AG08395 (cell line): ENCODE measurements at regions not wholly inside any gene's neighbourhood (a gene's known extent, or its start where the extent isn't known, plus 50 kb on each side); places are given as distances from the start of the nearest gene placed in this dataset.

Source experiments
- DNase-seq: peaks from one replicate; pipeline ENCODE4 v3.0.0; 2012; ENCODE audit warnings: mixed read lengths, low spot score

DNA sequence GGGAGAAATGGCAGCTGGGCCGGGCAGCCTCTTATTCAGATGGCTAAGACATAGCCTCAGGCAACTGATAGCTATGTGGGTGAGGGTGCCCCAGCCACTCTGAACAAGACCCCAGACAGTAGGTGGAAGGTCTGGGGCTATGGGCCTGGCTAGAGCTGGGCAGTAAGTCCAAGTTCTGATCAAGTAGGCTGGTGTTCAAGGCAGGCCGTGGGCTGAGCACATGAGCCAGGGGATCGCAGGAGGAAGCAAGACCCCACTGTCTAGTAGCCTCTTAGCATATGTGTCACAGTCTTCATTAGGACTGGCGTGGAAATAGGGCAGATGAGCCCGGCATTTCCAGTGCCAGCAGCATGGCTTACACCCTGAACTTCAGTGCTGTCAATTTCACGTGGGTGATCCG lies 192.1 kb downstream of the ADAMTS15 start:
- no peak for DNase-seq

DNA sequence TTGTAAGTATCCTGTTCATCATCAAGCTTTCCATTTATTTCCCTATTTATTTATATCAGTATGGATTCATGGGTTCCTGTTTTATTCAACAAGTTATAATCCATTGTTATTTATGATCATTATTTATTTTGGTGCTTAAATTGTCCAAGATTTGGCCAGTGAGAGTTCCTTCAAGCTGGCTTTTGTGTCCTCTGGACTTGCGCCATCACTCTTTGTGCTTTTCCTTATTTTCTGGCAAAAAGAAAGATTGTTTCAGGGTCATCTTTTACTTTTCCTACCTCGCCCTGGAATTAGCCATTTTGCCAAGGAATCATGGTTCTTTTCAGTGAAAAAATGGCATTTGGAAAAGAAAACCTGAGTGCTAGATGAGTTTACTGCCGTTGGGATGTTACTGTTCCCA lies 193.4 kb downstream of the ADAMTS15 start:
- DNase-seq: no peak

DNA sequence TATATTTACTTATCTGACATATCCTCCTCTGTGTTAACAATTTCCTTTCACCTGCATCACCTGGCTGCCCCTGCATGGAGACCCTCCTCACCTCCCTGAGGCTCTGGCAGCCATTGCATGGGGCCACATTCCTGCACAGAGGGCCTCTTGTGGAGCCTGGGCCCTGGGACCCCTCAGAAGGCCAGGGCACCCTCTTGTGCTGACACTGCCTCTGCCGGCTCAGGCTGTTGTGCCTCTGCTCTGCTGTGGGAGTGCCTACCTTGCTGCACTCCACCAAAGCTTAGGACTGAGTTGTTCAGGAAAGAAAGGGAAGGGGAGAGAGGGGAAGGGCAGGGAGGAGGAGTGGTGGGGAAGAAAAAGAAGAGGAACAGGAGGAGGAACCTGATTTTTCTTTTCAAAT lies 194.5 kb downstream of the ADAMTS15 start:
- no peak for DNase-seq

DNA sequence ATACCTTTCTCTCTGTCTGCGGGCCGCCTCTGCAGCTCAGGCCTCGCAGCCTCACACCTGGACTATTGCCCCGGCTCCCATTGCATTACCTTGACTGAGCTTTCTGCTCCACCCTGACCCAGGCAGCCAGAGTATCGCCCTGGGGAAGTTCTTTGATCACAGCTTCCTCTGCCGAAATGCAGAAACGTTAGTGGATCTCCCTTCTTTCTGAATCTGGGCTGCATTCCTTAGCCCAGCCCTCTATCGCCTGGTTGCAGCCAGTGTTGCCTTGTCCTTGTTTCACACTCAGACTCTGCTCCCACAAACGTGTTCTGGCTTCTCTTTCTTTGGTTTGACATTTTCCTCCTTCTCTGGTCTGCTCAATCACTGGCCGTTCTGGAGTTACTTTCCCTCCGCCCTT lies 195.7 kb downstream of the ADAMTS15 start:
- no peak for DNase-seq

DNA sequence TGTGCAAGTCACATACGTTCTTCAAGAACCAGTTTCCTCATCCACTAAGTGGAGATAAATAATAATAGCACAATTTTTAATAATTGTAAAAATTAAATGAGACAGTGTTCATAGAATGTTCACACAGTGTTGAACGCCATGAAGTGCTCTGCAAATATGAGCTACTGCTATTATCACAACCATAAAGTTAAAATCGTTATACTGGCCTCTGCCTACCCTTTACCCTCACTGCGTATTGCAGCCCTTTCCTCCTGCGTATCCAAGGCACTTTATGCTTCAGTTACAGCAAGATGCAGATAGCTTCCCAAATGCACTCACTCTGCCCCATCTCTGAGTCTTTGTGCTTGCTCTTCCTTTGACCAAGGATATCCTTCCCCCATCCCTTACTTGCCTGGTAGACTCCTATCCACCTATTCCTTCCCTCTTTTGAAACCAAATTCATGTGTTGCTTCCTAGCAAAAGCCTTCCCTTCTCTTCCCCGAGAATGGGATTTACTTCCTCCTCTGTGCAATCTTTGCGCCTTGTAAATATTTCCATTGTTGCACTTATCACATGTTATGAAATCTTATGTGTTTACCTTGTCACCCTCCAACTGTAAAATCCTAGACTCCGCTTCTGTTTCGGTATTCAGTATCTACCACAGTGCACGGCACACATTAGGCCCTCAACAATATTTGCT lies 196.9 kb downstream of the ADAMTS15 start:
- no peak for DNase-seq

DNA sequence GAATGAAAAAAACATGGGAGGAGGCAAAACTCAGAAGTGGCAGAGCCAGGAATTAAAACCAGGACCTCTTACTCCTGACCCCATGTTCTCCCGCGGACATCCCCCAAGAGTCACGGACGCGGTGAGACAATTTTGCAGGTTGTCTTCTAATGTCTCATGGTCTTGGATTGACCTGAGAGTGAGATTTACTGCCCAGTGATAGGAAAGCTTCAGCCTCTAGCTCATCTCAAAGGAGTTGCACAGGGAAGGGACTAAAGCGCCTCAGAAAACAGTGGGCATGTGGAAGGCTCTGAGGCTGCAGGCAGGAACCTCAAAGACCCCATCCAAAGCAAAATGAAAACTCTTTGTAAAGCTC lies 197.4 kb downstream of the ADAMTS15 start:
- no peak for DNase-seq

DNA sequence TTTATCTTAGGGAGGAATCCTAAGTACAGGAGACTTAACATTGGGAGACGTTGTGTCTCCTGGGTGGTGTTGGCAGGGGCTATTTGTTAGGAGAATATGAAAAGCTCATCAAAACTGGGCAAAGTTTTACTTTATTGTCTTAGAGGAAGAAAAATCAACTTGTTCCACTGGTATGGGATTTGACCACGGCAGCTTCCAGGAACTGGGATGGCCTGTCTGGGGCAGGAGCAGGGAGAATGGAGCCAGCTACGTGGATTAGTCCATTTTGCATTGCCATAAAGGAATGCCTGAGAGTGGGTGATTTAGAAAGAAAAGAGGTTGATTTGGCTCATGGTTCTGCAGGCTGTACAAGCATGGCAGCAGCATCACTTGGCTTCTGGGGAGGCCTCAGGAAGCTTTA lies 198.4 kb downstream of the ADAMTS15 start:
- DNase-seq: no peak

DNA sequence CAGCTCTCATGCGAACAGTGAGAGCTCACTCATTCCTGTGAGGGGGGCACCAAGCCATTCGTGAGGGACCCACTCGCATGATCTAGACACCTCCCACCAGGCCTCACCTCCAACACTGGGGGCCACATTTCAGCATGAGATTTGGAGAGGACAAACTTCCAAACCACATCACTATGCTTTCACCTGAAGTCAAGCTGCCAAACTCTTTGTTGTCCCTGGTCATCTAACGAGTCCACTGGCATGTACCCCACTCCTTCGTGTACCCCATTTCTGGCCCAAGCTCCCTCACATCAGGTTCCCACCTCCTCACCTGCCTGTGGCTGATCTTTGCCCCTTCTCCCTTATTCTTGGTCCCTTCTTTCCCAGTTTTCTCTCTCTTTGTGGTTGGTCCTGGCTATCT lies 198.9 kb downstream of the ADAMTS15 start:
- DNase-seq: no peak

DNA sequence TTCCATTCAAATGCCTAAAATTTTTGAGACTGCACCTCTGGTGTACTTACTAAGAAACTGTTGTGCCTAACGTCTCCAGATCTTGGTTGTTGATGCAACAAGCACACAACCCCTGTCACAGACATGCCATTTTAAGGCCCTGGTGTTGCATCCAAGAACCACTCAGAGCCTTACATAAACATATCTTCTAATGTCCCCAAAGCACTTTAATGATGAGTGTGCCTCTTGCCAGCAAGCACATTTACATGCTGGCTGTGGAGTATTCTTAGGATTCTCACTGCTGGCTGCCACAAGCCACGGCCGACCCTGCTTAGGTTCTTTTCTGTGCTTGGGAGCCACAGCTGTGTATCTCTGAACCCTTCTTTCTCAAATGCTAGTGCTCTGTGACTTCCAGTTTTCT lies 201.4 kb downstream of the ADAMTS15 start:
- no peak for DNase-seq

DNA sequence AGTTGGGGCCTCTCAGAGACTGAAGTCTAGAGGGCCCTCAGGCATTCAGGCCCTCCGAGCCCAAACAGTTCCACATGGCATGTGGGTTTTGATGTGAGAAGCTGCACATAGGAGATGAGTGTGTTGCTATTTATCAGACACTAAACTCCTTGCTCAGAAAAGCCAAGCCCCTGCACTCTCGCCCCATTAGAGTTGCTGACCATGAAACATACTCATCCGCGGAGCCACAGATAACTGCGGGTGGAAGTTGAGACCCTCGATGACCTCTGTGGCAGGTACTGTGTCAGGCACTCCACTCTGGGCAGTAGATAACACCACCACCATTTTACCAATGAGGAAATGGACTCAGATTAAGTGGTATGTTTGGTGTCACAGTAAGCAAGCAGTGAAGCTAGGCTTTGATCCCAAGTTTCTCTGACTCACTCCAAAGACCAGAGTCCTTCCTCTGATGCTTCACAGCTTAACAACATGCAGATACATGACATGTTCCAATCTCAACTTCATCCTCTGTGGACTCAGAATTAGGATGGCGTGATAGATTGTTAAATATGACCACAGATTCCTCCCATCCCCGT lies 202.1 kb downstream of the ADAMTS15 start:
- peak; percentile 31 for DNase-seq

DNA sequence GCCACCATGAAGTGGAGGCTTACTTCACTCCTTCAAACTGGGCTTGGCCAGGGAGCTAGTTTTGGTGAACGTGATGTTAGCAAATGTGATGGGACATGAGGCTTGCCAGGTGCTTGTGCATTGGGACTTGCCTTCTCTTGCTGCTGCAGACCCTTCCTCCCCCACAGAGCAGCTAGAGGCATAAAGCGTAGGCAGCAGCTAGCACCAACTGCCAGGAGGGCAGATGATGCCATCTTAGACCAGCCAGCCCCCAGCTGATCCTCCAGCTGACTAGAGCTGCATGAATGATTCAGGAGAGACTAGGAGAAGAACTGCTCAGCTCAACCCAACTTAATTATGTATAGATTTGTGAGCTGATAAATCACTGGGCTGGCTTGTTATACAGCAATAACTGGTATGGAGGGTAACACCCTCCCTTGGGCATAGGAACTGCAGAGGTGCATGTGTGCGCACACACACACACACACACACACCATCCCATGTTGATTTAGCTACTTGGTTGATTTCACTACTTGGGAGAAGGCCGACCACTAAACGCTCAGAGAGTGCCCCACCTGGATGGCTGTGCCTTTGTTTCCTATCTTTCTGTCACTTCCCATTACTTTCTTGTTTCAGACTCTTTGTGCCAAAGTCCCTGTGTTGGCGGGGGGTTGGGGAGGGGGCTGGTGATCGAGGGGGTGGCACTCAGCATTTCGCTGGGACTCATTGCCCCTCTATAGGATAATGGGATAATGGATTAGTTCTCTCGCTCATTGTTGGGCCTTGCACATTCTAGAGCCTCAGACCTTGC lies 202.8 kb downstream of the ADAMTS15 start:
- no peak for DNase-seq

DNA sequence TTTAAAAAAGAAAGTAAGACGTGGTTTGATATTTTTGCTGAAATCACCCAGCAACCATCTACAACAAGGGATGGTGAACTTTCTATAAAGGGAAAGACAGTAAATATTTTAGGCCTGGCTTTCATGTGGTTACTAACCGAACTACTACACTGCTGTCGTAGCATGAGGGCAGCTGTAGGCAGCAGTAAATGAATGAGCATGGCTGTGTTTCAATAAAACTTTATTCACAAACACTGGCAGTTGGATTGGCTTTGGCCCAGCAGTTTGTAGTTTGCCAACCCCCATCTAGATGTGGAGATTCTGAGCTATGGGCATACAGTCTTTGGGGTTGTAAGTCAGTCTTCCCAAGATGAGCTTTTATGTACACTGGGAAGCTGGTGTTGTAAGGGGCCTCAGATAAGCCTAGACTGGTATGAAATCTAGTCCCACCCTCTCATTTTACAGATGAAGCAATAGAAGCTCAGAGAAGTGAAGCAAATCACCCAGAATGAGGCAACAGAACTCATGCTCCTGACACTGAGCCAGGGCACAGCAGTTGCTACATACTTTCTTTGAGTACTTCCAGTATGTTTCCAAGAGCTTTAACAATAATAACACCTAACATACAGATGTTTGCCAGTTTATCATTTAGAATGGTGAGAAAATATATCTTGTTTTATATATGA lies 204.4 kb downstream of the ADAMTS15 start:
- peak; percentile 73 for DNase-seq

DNA sequence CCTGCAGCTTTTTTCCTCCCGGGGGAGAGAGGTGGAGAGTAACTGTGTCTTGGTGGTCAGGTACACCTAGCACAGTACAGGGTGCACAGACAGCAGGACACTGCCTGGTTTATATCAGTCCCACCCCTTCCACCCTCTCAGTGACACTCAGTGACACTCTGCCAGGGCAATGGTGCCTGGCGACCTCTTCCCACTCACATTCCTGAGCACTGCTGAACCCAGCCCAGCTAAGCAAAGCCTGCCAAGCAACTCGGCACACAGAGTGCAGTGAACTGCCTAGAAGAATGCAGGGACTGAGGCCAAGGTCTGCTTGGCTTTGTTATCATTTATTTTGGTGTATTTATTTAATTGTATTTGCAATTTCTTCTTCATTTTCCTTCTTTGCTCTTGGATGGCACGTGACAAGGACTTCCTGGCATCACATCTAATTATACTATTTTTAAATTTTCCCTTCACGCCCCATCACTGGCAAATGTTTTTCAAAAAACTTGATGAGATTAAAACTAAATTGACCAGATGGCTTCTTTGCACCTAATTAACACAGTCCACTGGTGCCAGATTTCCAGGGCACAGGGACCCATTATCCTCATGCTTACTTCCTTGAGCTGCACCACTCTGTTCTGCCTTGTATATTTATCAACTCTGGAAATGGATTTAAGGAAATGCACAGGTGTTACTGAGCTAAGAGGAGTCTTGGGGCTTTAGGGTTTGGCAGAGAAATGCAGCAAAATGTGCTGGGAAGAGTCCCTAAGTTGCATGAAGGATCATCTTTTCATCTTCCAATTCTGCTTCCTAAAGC lies 205.6 kb downstream of the ADAMTS15 start:
- DNase-seq: peak; percentile 79

DNA sequence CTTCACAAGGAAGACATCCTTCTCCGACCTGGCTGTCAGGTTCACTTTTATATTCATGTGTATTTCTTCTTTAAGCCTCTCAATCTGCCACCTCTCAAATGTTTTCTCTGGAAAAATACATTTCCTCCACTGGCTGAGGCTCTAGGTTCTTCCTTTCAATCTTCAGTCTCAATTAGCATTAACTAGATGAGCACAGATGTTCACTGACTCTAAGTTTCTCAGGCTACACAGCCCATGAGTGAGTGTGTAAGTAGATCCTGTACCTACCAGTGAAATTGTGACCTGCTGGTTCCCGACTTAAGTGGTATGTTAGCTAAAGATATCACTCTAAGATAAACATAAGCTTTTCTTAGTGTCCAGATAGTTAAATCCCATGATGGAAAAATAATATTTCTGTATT lies 206.9 kb downstream of the ADAMTS15 start:
- DNase-seq: no peak

DNA sequence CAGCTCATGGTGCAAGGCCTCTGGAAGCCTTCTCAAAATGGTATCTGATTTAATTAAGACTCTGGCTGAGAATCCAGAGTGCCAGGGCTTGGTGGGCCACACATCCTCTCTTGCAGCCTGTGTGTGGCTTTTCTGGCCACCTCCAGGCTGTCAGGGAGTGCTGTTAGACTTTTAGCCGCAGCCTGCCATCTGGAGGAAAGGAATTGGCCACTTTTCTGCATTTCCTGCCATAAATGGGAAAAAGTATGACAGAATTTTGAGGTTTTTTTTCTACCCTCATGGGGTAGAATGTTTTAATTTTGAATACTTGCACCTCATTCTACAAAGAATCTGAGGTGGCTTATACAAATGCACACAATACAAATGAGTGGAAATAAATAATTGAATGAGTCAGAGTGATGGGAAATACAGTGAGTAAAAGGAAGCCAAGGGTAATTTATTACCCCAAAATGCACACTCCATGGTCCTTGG lies 218.4 kb downstream of the ADAMTS15 start:
- DNase-seq: peak; percentile 50

DNA sequence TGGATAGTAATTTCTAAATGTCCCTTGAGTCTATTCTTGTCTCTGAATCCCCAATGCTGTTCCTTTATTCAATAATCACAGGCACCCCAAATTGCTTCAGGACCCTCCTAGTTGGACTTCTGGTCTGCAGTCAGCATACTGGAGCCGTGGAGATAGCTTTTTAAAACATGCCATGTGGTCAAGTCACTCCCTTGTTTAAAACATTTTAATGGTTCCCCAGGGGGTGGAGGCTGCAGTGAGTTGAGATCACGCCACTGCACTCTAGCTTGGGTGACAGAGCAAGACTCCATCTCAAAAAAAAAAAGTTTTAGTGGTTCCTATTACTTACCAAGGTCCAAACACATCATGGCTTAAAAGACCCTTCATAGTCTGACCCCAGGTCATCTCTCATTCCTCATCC lies 220.3 kb downstream of the ADAMTS15 start:
- DNase-seq: no peak

DNA sequence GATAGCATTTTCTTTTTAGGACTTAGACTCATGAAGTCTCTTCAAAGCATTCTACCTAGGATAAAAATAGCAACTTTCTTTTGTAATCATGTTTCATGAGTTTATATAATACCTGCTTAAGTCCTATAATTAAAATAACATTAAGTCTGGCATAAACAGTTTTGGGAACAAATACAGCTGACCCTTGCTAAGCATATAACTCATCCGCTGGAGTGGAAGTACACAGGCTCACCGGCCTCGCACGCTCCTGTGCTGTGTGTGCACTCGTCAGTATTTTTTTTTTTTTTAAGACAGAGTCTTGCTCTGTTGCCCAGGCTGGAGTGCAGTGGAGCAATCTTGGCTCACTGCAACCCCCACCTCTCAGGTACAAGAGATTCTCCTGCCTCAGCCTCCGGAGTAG lies 221.8 kb downstream of the ADAMTS15 start:
- DNase-seq: no peak

DNA sequence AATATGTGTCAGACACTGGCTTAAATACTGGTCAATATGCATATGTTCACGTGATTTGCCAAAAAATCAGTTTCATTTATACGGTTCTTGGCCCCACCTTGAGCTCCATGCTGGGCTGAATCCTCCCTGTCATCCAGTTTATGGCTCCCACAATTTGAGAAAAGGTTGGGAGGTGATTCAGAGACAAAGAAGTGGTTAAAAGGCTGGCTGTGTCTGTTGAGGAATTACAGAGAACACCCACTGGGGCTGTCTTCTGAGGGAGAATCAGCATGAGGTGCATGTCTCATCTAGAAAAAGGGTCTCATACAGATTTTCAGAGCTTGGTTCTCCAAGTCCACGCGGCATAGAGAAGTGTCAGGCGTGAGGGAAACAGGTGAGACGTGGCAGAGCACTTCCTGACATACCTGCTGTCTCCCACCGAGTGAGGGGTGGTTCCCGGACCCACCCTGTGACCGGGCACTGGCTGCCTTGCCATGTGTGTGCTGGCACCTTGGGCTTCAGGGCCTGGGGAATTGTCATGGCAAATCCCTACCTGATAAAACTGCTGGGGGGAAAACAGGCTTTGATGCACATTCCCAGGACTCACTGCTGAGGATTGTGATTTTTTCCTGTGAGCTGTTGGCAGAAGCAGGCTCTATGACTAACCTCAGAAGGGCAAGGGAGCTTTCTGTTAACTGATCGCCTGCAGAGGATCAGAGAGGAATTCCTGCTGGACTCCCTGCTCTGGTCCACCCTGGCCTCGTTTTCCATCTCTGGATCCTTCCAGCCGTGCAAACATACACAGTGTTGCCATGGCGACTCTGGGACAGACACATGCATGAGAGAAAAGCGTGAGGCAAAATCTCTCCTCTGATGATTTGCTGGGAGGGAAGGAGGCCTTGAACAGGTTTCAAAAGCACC lies 223.6 kb downstream of the ADAMTS15 start:
- DNase-seq: peak; percentile 83

DNA sequence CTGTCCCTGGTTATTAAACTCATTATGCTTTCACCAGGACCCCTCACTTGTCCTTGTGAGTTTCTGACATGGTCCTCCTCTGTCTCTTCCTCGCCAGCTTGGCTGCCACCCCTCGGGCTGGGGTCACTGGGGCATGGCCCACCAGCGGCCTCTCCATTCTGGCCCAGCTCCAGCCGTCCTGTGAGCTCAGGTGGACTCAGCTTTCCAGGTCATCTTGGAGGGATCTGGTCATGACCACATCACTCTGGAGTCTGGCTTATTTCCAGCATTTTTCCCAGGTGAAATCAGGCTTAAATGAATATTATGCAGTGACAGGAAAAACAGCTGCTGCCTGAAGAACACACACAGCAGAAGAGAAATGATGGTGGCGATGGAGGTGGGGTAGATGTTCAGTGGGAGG lies 224.5 kb downstream of the ADAMTS15 start:
- DNase-seq: no peak

DNA sequence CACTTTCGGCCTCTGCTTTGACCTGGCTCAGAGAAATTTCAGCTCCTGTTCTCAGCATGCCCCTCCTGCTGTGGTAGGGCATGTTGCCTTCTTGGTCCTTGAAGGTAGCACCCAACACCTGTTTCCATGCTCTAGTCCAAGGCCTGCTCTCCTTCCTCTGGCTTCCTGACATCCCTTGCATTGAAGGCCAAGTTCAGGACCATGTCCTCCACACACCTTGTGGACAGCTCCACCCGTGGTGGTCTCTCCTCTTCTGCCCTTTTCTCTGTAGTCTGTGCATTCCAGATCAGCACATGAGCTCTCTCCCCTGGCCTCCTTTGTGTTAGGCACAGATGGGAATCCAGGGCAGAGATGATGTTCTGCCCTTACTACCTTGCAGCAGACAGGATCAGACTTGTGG lies 225.3 kb downstream of the ADAMTS15 start:
- no peak for DNase-seq
